Peyer's patch (tissue), 4 donors: ENCODE measurements at regions not wholly inside any gene's neighbourhood (a gene's known extent, or its start where the extent isn't known, plus 50 kb on each side); places are given as distances from the start of the nearest gene placed in this dataset.

Source experiments
- DNase-seq, 3 donors: peaks; one replicate each; pipeline ENCODE4 v3.0.0-alpha.2; 2017 to 2019
- H3K27ac ChIP-seq, 4 donors: fragments of 200-600 bp; sonication (generic); one replicate each; pipeline ENCODE4 v1.5.1; 2016 to 2019
- H3K27me3 ChIP-seq, 2 donors: fragments of 200-600 bp; sonication (generic); one replicate each; pipeline ENCODE4 v1.5.1; 2019
- H3K36me3 ChIP-seq, 3 donors: fragments of 200-600 bp; sonication (generic); one replicate each; pipeline ENCODE4 v1.5.1; 2016 to 2019
- H3K4me1 ChIP-seq, 4 donors: fragments of 200-600 bp; sonication (generic); one replicate each; pipeline ENCODE4 v1.5.1; 2016 to 2019
- H3K4me3 ChIP-seq, 4 donors: fragments of 200-600 bp; sonication (generic); 1 replicate in 3 of 4; 2 replicates in 1 of 4; pipeline ENCODE4 v1.5.1; 2016 to 2019; ENCODE audit warnings: mild to moderate bottlenecking in 1 of 4
- H3K9me3 ChIP-seq, 4 donors: fragments of 200-600 bp; sonication (generic); one replicate each; pipeline ENCODE4 v1.5.1; 2016 to 2019; ENCODE audit warnings: mild to moderate bottlenecking in 1 of 4
- POLR2A ChIP-seq, 2 donors: fragments of 450-650 bp; IDR thresholded peaks; one replicate each; pipeline ENCODE4 v1.5.1; 2017; ENCODE audit warnings: antibody characterized with exemption in 2 of 2, mild to moderate bottlenecking in 2 of 2, moderate library complexity in 2 of 2
- TF ChIP-seq, protein P1 (sequence below), 6 experiments: fragments of 450-650 bp in 4 of 6; fragments of 200-600 bp in 2 of 6; sonication (generic) in 1 of 6; IDR thresholded peaks; one replicate each; pipeline ENCODE4 v1.5.1; 2017 to 2019; ENCODE audit warnings: antibody characterized with exemption in 6 of 6, mild to moderate bottlenecking in 3 of 6, moderate library complexity in 1 of 6

DNA sequence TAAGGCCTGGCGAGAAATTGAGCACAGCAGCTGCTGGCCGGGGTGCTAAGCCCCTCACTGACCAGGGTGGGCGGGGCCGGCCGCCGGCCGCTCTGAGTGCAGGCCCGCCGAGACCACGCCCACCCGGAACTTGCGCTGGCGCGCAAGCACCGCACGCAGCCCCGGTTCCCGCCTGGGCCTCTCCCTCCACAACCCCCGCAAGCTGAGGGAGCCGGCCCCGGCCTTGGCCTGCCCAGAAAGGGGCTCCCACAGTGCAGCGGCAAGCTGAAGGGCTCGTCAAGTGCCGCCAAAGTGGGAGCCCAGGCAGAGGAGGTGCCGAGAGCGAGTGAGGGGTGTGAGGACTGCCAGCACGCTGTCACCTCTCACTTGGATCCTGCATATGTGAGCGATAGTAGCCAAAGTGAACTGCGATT is 251.2 kb downstream of the GJA1 start:
- no peak overlapping the region for H3K4me3 ChIP-seq
- no peaks in the 10 kb centered on the region for H3K27me3 ChIP-seq
- H3K27ac ChIP-seq = no peak overlapping the region
- no peaks in the 10 kb centered on the region for H3K9me3 ChIP-seq
- no peak for DNase-seq
- no peaks in the 10 kb centered on the region for H3K4me1 ChIP-seq
- H3K36me3 ChIP-seq = no peaks in the 10 kb centered on the region
- TF ChIP-seq, protein P1, sequence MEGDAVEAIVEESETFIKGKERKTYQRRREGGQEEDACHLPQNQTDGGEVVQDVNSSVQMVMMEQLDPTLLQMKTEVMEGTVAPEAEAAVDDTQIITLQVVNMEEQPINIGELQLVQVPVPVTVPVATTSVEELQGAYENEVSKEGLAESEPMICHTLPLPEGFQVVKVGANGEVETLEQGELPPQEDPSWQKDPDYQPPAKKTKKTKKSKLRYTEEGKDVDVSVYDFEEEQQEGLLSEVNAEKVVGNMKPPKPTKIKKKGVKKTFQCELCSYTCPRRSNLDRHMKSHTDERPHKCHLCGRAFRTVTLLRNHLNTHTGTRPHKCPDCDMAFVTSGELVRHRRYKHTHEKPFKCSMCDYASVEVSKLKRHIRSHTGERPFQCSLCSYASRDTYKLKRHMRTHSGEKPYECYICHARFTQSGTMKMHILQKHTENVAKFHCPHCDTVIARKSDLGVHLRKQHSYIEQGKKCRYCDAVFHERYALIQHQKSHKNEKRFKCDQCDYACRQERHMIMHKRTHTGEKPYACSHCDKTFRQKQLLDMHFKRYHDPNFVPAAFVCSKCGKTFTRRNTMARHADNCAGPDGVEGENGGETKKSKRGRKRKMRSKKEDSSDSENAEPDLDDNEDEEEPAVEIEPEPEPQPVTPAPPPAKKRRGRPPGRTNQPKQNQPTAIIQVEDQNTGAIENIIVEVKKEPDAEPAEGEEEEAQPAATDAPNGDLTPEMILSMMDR (IDR thresholded peaks at IDR 0.05) = no peak
- no peak for TF ChIP-seq POLR2A (IDR thresholded peaks at IDR 0.05)

DNA sequence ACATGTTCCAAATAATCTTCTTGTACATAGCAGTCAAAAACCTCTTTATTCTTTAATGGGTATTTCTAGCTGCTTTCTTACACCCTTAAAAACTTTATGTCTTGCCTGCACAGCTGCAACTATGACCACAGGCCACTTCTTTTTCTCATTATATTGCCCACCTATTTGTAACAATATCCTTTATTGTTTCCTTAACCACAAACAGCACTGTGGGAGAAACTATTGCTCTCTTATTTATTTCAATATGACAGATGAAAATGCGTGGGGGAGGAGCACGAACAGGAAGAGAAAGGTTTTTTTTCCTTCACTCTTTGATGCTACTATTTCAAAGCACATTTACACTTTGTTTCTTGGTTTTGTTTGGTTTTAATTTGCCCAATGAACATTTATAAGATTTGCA is 253.5 kb downstream of the GJA1 start:
- Histone ChIP-seq H3K4me1 (no peaks in the 10 kb centered on the region), H3K27ac (no peak overlapping the region), H3K27me3 (no peaks in the 10 kb centered on the region), H3K9me3 (no peaks in the 10 kb centered on the region), H3K36me3 (no peaks in the 10 kb centered on the region), H3K4me3 (no peak overlapping the region)
- TF ChIP-seq, protein P1 (IDR thresholded peaks at IDR 0.05) = no peak
- TF ChIP-seq POLR2A (IDR thresholded peaks at IDR 0.05) = no peak
- DNase-seq = no peak

DNA sequence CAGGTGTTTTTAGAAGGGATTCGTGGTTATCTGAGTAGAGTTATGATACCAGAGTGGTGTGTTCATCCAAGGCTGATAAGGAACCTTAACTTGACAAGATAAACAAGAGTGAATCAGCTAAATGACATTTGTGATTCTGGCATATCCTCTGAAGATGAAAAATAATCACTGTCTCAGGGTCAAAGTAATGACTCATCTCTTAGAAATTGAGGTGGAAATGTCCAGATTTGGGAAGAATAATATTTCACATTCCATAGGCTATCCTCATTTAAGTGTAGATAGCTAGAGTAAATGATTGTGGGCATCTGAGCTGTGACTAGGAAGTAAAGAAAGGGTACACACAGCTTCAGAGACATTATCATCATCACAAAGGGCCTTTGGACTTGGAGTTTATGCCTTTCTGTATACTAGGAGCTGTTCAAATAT is 255.7 kb downstream of the GJA1 start:
- H3K4me3 ChIP-seq = no peak overlapping the region
- H3K27ac ChIP-seq = no peak overlapping the region
- no peak for DNase-seq
- no peaks in the 10 kb centered on the region for H3K9me3 ChIP-seq
- no peak for TF ChIP-seq POLR2A (IDR thresholded peaks at IDR 0.05)
- TF ChIP-seq, protein P1 (IDR thresholded peaks at IDR 0.05) = no peak
- H3K27me3 ChIP-seq = no peaks in the 10 kb centered on the region
- no peaks in the 10 kb centered on the region for H3K4me1 ChIP-seq
- H3K36me3 ChIP-seq = no peaks in the 10 kb centered on the region

DNA sequence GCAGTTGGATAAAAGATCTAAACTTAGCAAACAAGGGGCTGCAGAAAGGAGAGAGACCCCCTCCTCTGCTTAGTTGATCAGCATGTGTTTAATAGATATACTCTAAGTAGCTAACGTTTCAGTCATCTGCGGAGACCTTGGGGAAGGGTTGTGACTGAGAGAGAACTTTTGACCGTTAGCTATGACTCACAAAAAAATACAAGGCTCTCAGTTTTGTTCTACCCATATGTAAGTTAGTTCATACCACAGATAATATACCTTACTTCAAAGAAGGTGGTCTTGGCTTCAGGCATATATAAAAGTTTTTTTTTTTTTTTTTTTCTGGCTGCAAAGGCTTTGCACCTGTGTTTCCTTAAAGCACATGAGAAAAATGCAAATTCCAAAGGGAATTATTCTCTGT is 258.9 kb downstream of the GJA1 start:
- Histone ChIP-seq H3K9me3 (no peaks in the 10 kb centered on the region), H3K4me1 (no peaks in the 10 kb centered on the region), H3K27ac (no peak overlapping the region), H3K27me3 (no peaks in the 10 kb centered on the region), H3K36me3 (no peaks in the 10 kb centered on the region), H3K4me3 (no peak overlapping the region)
- TF ChIP-seq, protein P1 (IDR thresholded peaks at IDR 0.05) = no peak
- no peak for TF ChIP-seq POLR2A (IDR thresholded peaks at IDR 0.05)
- no peak for DNase-seq

DNA sequence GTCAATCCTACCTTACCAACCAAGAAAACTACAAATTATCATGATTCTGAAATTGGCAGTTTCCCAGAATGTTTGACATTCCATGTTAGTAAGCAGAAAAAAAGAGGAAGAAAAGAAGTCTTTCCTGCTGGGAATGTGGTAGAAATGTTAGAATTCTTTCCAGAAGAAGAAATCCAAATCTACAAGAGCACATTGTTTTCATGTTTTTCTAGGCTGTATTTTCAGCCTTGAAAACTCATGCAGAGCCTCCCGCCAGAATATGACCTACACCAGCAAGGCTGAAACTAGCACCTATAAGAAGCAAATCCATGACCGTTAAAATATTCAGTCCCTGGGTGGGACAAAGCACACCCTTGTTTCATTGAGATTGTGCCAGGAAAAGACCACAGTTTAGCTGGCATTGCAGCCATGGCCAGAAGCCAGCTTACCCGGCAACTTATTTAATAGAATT is 259.4 kb downstream of the GJA1 start:
- DNase-seq = no peak
- TF ChIP-seq, protein P1 (IDR thresholded peaks at IDR 0.05) = no peak
- Histone ChIP-seq H3K27me3 (no peaks in the 10 kb centered on the region), H3K4me1 (no peaks in the 10 kb centered on the region), H3K36me3 (no peaks in the 10 kb centered on the region), H3K27ac (no peak overlapping the region), H3K9me3 (no peaks in the 10 kb centered on the region), H3K4me3 (no peak overlapping the region)

DNA sequence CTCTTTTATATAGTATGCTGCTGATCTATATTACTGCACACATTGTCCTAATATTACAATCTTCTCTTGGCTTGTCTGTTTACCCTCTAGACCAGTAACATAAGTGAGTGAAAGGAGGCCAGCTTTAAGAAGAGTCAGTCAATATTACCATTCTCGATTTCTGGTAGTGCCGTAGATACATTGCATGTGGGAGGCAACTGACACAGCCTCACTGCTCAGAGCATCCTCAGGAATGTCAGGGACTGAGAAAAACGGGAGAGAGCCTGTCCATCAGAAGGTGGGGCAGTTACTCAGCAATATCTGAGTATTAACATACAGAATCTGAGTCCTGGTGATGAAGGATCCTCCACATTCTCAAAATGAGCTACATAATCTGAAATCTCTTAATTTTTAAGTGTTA is 259.9 kb downstream of the GJA1 start:
- TF ChIP-seq POLR2A (IDR thresholded peaks at IDR 0.05) = no peak
- H3K27me3 ChIP-seq = no peaks in the 10 kb centered on the region
- no peaks in the 10 kb centered on the region for H3K4me1 ChIP-seq
- no peak overlapping the region for H3K27ac ChIP-seq
- no peak for DNase-seq
- H3K4me3 ChIP-seq = no peak overlapping the region
- H3K36me3 ChIP-seq = no peaks in the 10 kb centered on the region
- no peaks in the 10 kb centered on the region for H3K9me3 ChIP-seq
